ENCODE measurements at regions not wholly inside any gene's neighbourhood (a gene's known extent, or its start where the extent isn't known, plus 50 kb on each side); places are given as distances from the start of the nearest gene placed in this dataset.

GRCh38 chr18:48488388-48488850 is 50.4 kb upstream of the CTIF start:
- H3K4me3 ChIP-seq (ENCODE audit: low read length) = no peak overlapping the region
- no peak for TF ChIP-seq CTCF (IDR thresholded peaks at IDR 0.05; ENCODE audit: insufficient read depth, low read depth, low read length, missing control alignments)
- peak; percentile 88 for DNase-seq (ENCODE audit: low read depth)

- H3K4me3 ChIP-seq (ENCODE audit: low read length) = no peak overlapping the region
- no peak for TF ChIP-seq CTCF (IDR thresholded peaks at IDR 0.05; ENCODE audit: insufficient read depth, low read depth, low read length, missing control alignments)
- no peak for DNase-seq (ENCODE audit: low read depth)
Observed at GRCh38 chr18:48486754-48487153, 52.1 kb upstream of the CTIF start.

GRCh38 chr18:48485828-48486405 is 52.9 kb upstream of the CTIF start:
- TF ChIP-seq CTCF (IDR thresholded peaks at IDR 0.05; ENCODE audit: insufficient read depth, low read depth, low read length, missing control alignments) = no peak
- DNase-seq (ENCODE audit: low read depth) = no peak
- no peak overlapping the region for H3K4me3 ChIP-seq (ENCODE audit: low read length)

GRCh38 chr18:48481092-48481491 is 57.7 kb upstream of the CTIF start:
- no peak for TF ChIP-seq CTCF (IDR thresholded peaks at IDR 0.05; ENCODE audit: insufficient read depth, low read depth, low read length, missing control alignments)
- no peak overlapping the region for H3K4me3 ChIP-seq (ENCODE audit: low read length)

GRCh38 chr18:48479531-48479930 is 59.3 kb upstream of the CTIF start:
- TF ChIP-seq CTCF (IDR thresholded peaks at IDR 0.05; ENCODE audit: insufficient read depth, low read depth, low read length, missing control alignments) = no peak

More at GRCh38 chr18:48481092-48481491, 57.7 kb upstream of the CTIF start:
- DNase-seq (ENCODE audit: low read depth) = no peak

GRCh38 chr18:48477348-48477747 is 61.5 kb upstream of the CTIF start:
- TF ChIP-seq CTCF (IDR thresholded peaks at IDR 0.05; ENCODE audit: insufficient read depth, low read depth, low read length, missing control alignments) = no peak
- H3K4me3 ChIP-seq (ENCODE audit: low read length) = no peak overlapping the region
- DNase-seq (ENCODE audit: low read depth) = no peak

More at GRCh38 chr18:48479531-48479930, 59.3 kb upstream of the CTIF start:
- H3K4me3 ChIP-seq (ENCODE audit: low read length) = no peak overlapping the region
- DNase-seq (ENCODE audit: low read depth) = no peak

GRCh38 chr18:48476550-48476917 is 62.3 kb upstream of the CTIF start:
- no peak for TF ChIP-seq CTCF (IDR thresholded peaks at IDR 0.05; ENCODE audit: insufficient read depth, low read depth, low read length, missing control alignments)
- H3K4me3 ChIP-seq (ENCODE audit: low read length) = no peak overlapping the region
- DNase-seq (ENCODE audit: low read depth) = no peak

Data from epithelial cell of esophagus (primary cell).